Motor neuron (in vitro differentiated cells): ENCODE measurements at regions not wholly inside any gene's neighbourhood (a gene's known extent, or its start where the extent isn't known, plus 50 kb on each side); places are given as distances from the start of the nearest gene placed in this dataset.
"Not testable (repeated sequence)": the region's sequence is repeated elsewhere in the genome, so short reads cannot be mapped to it uniquely, and the experiment has no call there.

ENCODE experiments used
- ATAC-seq, 8 experiments: fragments of 200-7000 bp; cut with Tn5 transposase; replicated peaks in 6 of 8; 2 replicates each; pipeline ENCODE4 v1.8.0; 2021; ENCODE audit warnings: mild to moderate bottlenecking in 8 of 8, moderate library complexity in 8 of 8
- H3K27ac ChIP-seq, 2 donors: fragments of 250-450 bp; sonication (Bioruptor Pico); 2 replicates each; pipeline ENCODE4 v1.9.0; 2021; ENCODE audit warnings: antibody characterized with exemption in 2 of 2, mild to moderate bottlenecking in 2 of 2, moderate library complexity in 1 of 2
- H3K4me1 ChIP-seq, 2 donors: fragments of 250-450 bp; sonication (Bioruptor Pico); replicated peaks in 1 of 2; 2 replicates each; pipeline ENCODE4 v1.6.1; 2021; ENCODE audit warnings: antibody characterized with exemption in 2 of 2, mild to moderate bottlenecking in 2 of 2, moderate library complexity in 1 of 2
- H3K4me3 ChIP-seq, 5 donors: fragments of 250-450 bp; sonication (Bioruptor Pico); 2 replicates each; pipeline ENCODE4 v1.9.0; 2021; ENCODE audit warnings: antibody characterized with exemption in 5 of 5, mild to moderate bottlenecking in 5 of 5, moderate library complexity in 4 of 5
- WGBS, 10 experiments: fragments of 450-650 bp; shearing (Covaris generic); methylation state at CpG; one replicate each; pipeline ENCODE4 v1.0.0; 2022; 5-methylcytosine and 5-hydroxymethylcytosine counted together
- in situ Hi-C, 9 experiments: fragments of 400-800 bp; cut with MboI; loops; one replicate each; pipeline ENCODE4 v1.15.0; 2021; ENCODE audit warnings: low sequenced_read_pairs in 9 of 9, low pct_unique_long_range_greater_than_20kb in 2 of 9; ENCODE audit not compliant: unreplicated experiment in 9 of 9

- WGBS, 10 experiments, result 54 to 100% (median 98%) methylated on average over 1 to 3 of the region's 4 CpGs; no CpG with 5 or more reads in 2 of the 10 experiments
- H3K27ac ChIP-seq, result no peak overlapping the region
- no peaks in the 10 kb centered on the region for H3K4me1 ChIP-seq
- no peak overlapping the region for H3K4me3 ChIP-seq
- in situ Hi-C loops, result no loop called here
- ATAC-seq, result no peak
Measured at GRCh38 chr20:47428851-47429336, 72.4 kb upstream of the ZMYND8 start.

- Histone ChIP-seq H3K4me3 (no peak overlapping the region), H3K27ac (no peak overlapping the region), H3K4me1 (no peaks in the 10 kb centered on the region)
- ATAC-seq, result no peak
- whole genome bisulfite sequencing, 10 experiments, result 72 to 100% (median 96%) methylated on average over 1 to 3 of the region's 3 CpGs; no CpG with 5 or more reads in 1 of the 10 experiments
- in situ Hi-C loops, result no loop called here
Measured at GRCh38 chr20:47429409-47429808, 72.3 kb upstream of the NCOA3 start.

GRCh38 chr20:47430862-47431588 lies 70.7 kb upstream of the NCOA3 start:
- ATAC-seq, result no peak
- in situ Hi-C loops, result no loop called here
- Histone ChIP-seq H3K4me1 (no peaks in the 10 kb centered on the region), H3K27ac (no peak overlapping the region), H3K4me3 (no peak overlapping the region)
- 73 to 100% (median 92%) methylated on average over 1 to 4 of the region's 5 CpGs for WGBS, 10 experiments

GRCh38 chr20:47432834-47433210 lies 68.9 kb upstream of the NCOA3 start:
- no peak overlapping the region for H3K27ac ChIP-seq
- in situ Hi-C loops, result no loop called here
- no peak overlapping the region for H3K4me3 ChIP-seq
- no peak for ATAC-seq
- H3K4me1 ChIP-seq, result no peaks in the 10 kb centered on the region
- WGBS, 10 experiments, result 44 to 94% (median 84%) methylated on average over 1 to 3 of the region's 3 CpGs; no CpG with 5 or more reads in 2 of the 10 experiments

GRCh38 chr20:47434128-47434779 lies 67.4 kb upstream of the NCOA3 start:
- H3K4me1 ChIP-seq, in situ Hi-C loops, H3K27ac ChIP-seq, H3K4me3 ChIP-seq: not testable (repeated sequence)
- WGBS, 10 experiments, result 47 to 100% (median 84%) methylated on average over 2 to 10 of the region's 13 CpGs; no CpG with 5 or more reads in 1 of the 10 experiments
- peak in 3 of 8 experiments; percentile 19 to 63 (median 45) for ATAC-seq

- Histone ChIP-seq H3K4me1 (peaks cover 0 to 4% of the 10 kb centered on the region in 2 donors), H3K4me3 (no peak overlapping the region), H3K27ac (no peak overlapping the region)
- peak in 4 of 8 experiments; percentile 33 to 75 (median 63) for ATAC-seq
- in situ Hi-C loops, result no loop called here
- 43 to 97% (median 87%) methylated on average over 2 to 15 of the region's 18 CpGs; no CpG with 5 or more reads in 1 of the 10 experiments for WGBS, 10 experiments
Measured at GRCh38 chr20:47438464-47439381, 63.0 kb upstream of the NCOA3 start.

- WGBS, 10 experiments, result 64 to 100% (median 89%) methylated on average over 2 to 7 of the region's 7 CpGs
- H3K4me3 ChIP-seq, result no peak overlapping the region
- in situ Hi-C loops, result no loop called here
- no peak for ATAC-seq
- no peak overlapping the region for H3K27ac ChIP-seq
- H3K4me1 ChIP-seq, result peaks cover 0 to 4% of the 10 kb centered on the region in 2 donors
Measured at GRCh38 chr20:47440857-47441773, 60.6 kb upstream of the NCOA3 start.

- no peak for ATAC-seq
- peaks cover 0 to 4% of the 10 kb centered on the region in 2 donors for H3K4me1 ChIP-seq
- no peak overlapping the region for H3K27ac ChIP-seq
- in situ Hi-C loops, result no loop called here
- no peak overlapping the region for H3K4me3 ChIP-seq
- WGBS, 10 experiments, result 60 to 100% (median 91%) methylated on average over 1 to 4 of the region's 4 CpGs; no CpG with 5 or more reads in 1 of the 10 experiments
Measured at GRCh38 chr20:47441774-47442150, 59.9 kb upstream of the NCOA3 start.

- 55 to 94% (median 89%) methylated on average over 2 to 8 of the region's 9 CpGs; no CpG with 5 or more reads in 3 of the 10 experiments for WGBS, 10 experiments
- H3K27ac ChIP-seq, ATAC-seq: not testable (repeated sequence)
Measured at GRCh38 chr20:47443060-47443459, 58.6 kb upstream of the NCOA3 start.

GRCh38 chr20:47444584-47444983 lies 57.1 kb upstream of the NCOA3 start:
- ATAC-seq, result no peak
- Histone ChIP-seq H3K27ac (no peak overlapping the region), H3K4me1 (no peaks in the 10 kb centered on the region), H3K4me3 (no peak overlapping the region)
- in situ Hi-C loops, result no loop called here
- 77 to 100% (median 92%) methylated on average over 2 to 3 of the region's 4 CpGs; no CpG with 5 or more reads in 4 of the 10 experiments for WGBS, 10 experiments

More at GRCh38 chr20:47443060-47443459, 58.6 kb upstream of the NCOA3 start:
- H3K4me1 ChIP-seq, in situ Hi-C loops, H3K4me3 ChIP-seq: not testable (repeated sequence)

GRCh38 chr20:47445291-47445690 lies 56.4 kb upstream of the NCOA3 start:
- Histone ChIP-seq H3K4me3 (no peak overlapping the region), H3K4me1 (no peaks in the 10 kb centered on the region), H3K27ac (no peak overlapping the region)
- 27 to 100% (median 90%) methylated on average over 2 to 8 of the region's 8 CpGs for WGBS, 10 experiments
- ATAC-seq, result no peak
- in situ Hi-C loops, result no loop called here
